ENCODE measurements at regions not wholly inside any gene's neighbourhood (a gene's known extent, or its start where the extent isn't known, plus 50 kb on each side); places are given as distances from the start of the nearest gene placed in this dataset.

DNA sequence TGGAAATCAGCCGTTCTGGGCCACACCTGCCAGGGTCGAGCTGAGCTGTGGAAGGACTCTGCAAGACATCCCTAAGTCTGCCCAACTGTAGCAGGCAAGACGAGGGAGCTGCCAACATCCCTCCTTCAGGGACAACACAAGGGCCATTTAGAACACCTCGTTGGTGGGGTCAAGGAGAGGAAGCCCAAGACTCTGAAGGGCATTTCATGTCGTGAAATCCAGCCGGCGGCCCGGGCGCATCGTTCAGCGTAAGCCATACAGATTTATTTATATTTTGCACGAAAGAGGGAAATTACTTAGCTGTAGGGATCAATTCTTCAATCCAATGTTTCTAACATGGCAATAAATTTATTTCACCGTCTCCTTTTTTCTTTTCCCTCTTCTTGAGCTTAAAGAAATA lies 101.7 kb upstream of the ZC3H12A start:
- TF ChIP-seq, protein P1, sequence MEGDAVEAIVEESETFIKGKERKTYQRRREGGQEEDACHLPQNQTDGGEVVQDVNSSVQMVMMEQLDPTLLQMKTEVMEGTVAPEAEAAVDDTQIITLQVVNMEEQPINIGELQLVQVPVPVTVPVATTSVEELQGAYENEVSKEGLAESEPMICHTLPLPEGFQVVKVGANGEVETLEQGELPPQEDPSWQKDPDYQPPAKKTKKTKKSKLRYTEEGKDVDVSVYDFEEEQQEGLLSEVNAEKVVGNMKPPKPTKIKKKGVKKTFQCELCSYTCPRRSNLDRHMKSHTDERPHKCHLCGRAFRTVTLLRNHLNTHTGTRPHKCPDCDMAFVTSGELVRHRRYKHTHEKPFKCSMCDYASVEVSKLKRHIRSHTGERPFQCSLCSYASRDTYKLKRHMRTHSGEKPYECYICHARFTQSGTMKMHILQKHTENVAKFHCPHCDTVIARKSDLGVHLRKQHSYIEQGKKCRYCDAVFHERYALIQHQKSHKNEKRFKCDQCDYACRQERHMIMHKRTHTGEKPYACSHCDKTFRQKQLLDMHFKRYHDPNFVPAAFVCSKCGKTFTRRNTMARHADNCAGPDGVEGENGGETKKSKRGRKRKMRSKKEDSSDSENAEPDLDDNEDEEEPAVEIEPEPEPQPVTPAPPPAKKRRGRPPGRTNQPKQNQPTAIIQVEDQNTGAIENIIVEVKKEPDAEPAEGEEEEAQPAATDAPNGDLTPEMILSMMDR (IDR thresholded peaks at IDR 0.05): no peak
- no peak for TF ChIP-seq POLR2AphosphoS5 (IDR thresholded peaks at IDR 0.05)
- TF ChIP-seq POLR2A (IDR thresholded peaks at IDR 0.05): no peak
- TF ChIP-seq EP300 (IDR thresholded peaks at IDR 0.05): no peak
